ENCODE measurements at regions not wholly inside any gene's neighbourhood (a gene's known extent, or its start where the extent isn't known, plus 50 kb on each side); places are given as distances from the start of the nearest gene placed in this dataset.

DNA sequence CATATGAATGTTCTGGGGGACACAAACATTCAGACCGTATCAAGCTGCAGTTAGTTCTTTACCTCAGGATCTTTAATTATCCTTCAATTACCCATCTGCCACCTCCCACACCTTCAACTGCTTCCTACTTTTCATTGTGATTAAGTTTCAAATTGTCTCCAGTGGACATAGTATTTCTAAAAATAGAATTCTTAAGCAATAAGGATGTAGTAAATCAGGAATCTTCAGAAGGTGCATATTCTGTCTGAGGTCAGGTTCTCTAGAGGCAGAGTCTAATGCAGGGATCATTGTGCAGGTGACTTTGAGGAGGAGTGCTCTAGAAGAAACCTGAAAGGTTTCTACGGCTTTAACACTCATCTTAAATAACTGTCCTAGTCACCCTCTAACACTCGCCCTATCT is 102.6 kb upstream of the PPP2R5A start:
- H3K36me3 Mint-ChIP-seq, result no peaks in the 10 kb centered on the region
- DNase-seq (ENCODE audit: low spot score in 2 of 2), result no peak
- H3K9me3 Mint-ChIP-seq, result peaks cover 0 to 3% of the 10 kb centered on the region in 2 donors
- no peak overlapping the region for H3K27ac Mint-ChIP-seq
- no peak for ATAC-seq

GRCh38 chr1:212186427-212187207 is 98.6 kb upstream of the PPP2R5A start:
- Mint-ChIP-seq H3K27ac (peak overlapping the region; percentile 37 to 74), H3K9me3 (peaks cover 0 to 3% of the 10 kb centered on the region in 2 donors), H3K36me3 (no peaks in the 10 kb centered on the region)
- DNase-seq (ENCODE audit: low spot score in 2 of 2) (no peak), ATAC-seq (peak; percentile 57 to 74)

- Mint-ChIP-seq H3K27ac (no peak overlapping the region), H3K9me3 (peaks cover 0 to 3% of the 10 kb centered on the region in 2 donors), H3K36me3 (no peaks in the 10 kb centered on the region)
- DNase-seq (ENCODE audit: low spot score in 2 of 2) (peak in 1 of 2 donors; percentile 7), ATAC-seq (peak; percentile 92)
Observed at GRCh38 chr1:212188599-212189351, 96.4 kb upstream of the PPP2R5A start.

DNA sequence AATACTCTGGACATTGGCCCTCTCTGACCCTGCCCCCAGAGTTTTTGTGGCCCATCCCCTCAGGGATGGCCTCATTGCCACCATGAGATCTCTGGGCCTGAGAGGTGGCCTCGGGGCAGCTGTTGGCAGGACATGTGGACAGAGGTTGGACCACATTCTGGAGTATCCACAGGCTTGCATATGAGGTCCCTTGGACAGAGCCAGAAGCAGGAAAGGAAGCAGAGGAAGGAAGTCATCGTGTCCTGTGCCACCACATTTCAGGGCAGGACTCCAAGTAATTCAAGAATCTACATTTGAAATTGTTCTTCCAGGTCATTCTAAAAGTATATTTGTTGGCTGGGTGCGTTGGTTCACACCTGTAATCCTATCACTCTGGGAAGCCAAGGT is 95.9 kb upstream of the PPP2R5A start:
- peaks cover 0 to 1% of the 10 kb centered on the region in 2 donors for H3K36me3 Mint-ChIP-seq
- no peak overlapping the region for H3K27ac Mint-ChIP-seq
- ATAC-seq (no peak), DNase-seq (ENCODE audit: low spot score in 2 of 2) (no peak)
- H3K9me3 Mint-ChIP-seq, result peaks cover 0 to 3% of the 10 kb centered on the region in 2 donors

DNA sequence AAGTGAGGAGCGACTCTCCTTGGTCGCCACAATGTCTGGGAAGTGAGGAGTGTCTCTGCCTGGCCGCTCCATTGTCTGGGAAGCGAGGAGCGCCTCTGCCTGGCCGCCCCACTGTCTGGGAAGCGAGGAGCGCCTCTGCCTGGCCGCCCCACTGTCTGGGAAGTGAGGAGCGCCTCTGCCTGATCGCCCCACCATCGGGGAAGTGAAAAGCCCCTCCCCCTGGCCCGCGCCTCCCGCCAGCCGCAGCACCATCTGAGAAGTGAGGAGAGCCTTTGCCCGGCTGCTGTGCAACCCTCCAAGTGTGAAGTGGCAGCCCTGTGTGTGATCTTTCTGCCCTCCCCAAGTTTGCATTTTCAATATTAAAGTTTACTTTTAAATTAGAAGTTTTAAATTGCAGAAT is 95.0 kb upstream of the PPP2R5A start:
- ATAC-seq, result no peak

DNA sequence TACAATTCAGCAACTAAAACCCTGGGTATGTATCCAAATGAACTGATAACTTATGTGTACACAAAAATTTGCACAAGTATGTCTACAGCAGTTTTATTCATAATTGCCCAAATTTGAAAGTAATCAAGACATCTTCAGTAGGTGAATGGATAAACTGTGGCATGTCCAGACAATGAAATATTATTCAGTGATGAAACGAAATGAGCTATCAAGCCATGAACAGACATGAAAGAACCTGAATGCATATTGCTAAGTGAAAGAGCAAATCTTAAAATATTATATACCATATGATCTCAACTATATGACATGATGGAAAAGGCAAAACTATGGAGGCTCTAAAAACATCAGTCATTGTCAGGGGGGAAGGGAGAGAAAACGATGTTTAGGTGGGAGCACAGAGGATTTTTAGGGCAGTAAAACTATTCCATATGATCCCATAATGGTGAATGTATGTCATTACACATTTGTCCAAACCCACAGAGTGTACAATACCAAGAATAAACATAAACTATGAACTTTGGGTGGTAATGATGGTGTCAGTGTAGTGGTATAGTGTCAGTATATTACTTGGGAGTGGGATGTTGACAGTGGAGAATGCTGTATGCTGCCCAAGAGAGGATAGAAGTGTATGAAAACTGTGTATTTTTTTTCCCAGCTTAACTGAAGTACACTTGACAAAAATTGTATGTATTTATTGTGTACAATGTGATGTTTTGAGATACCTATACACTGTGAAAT is 92.8 kb upstream of the PPP2R5A start:
- peaks cover 0 to 6% of the 10 kb centered on the region in 2 donors for H3K9me3 Mint-ChIP-seq
- no peak for DNase-seq (ENCODE audit: low spot score in 2 of 2)
- H3K36me3 Mint-ChIP-seq, result peaks cover 0 to 7% of the 10 kb centered on the region in 2 donors
- H3K27ac Mint-ChIP-seq, result no peak overlapping the region
- no peak for ATAC-seq

More for the DNA sequence above, 95.0 kb upstream of the PPP2R5A start:
- Mint-ChIP-seq H3K36me3 (peaks cover 0 to 7% of the 10 kb centered on the region in 2 donors), H3K9me3 (peaks cover 3 to 6% of the 10 kb centered on the region in 2 donors), H3K27ac (no peak overlapping the region)
- DNase-seq (ENCODE audit: low spot score in 2 of 2), result no peak

DNA sequence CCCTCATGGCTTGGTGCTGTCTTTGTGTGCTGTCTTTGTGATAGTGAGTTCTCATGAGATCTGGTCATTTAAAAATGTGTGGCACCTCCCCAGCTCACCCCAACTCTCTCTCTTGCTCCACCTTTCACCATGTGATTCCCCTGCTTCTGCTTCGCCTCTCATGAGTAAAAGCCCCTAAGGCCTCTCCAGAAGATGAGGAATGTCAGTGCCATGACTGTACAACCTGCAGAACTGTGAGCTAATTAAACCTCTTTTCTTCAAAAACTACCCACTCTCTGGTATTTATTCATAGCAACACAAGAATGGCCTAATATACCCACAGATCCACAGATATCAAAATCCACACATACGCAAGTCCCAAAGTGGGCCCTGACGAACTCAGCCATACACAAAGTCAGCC is 88.9 kb upstream of the PPP2R5A start:
- Mint-ChIP-seq H3K9me3 (peaks cover 0 to 6% of the 10 kb centered on the region in 2 donors), H3K27ac (no peak overlapping the region), H3K36me3 (peaks cover 0 to 11% of the 10 kb centered on the region in 2 donors)
- no peak for ATAC-seq
- DNase-seq (ENCODE audit: low spot score in 2 of 2), result no peak

DNA sequence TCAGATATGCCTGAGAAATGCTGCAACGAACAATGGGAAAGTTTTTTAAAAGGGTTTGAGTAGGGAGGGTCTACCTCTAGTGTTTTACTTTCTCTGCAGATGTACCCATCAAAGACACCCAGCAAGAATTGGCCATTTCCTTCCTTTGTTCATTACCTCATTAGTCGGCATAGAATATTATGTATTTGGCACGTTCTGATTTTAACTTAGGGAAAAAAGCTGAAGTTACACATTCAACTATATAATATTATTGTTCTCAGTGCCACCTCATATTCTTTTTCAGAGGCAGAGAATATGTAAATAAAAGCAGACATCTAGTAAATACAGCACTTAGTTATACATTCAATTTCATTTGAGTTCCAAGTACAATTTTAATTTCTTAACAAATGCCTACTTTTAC is 83.7 kb upstream of the PPP2R5A start:
- ATAC-seq (no peak), DNase-seq (ENCODE audit: low spot score in 2 of 2) (no peak)
- Mint-ChIP-seq H3K9me3 (no peaks in the 10 kb centered on the region), H3K27ac (no peak overlapping the region), H3K36me3 (peaks cover 0 to 5% of the 10 kb centered on the region in 2 donors)

DNA sequence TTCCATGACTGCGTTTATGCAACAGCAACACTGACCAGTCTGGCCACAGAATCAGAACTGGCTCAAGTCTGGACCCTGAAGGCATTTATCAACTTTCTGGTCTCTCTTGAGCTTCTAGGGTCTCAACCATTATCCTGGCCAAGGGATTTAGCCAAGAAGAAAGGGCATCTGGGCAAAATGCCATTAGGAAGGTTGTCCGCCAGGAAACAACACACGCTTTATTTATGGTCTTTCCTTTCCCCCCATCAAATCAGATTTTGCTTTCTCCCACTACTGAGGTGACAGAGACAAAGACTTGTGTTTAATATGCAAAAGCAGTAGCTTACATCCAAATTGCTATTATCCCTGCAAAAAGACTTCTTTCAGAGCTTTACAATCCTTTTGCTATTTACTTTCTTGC is 81.6 kb upstream of the PPP2R5A start:
- no peak for ATAC-seq
- no peak for DNase-seq (ENCODE audit: low spot score in 2 of 2)
- Mint-ChIP-seq H3K9me3 (no peaks in the 10 kb centered on the region), H3K27ac (no peak overlapping the region), H3K36me3 (peaks cover 0 to 5% of the 10 kb centered on the region in 2 donors)

DNA sequence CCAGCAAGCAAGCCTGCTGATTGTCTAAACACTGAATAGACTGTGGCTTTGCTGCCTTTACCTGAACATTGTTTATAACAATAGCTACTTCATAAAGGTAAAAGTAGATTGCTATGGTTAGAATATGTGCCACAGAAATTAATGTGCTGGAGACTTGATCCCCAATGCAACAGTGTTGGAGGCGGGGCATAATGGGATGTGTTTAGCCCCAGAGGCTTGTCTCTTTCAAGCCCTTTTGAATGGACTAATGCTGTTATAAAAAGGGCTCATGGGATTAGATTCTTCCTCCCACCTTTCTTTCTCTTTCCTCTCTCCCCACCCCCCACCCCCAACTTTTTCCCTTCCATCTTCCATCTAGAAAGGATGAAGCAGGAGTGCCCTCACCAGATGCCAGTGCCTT is 80.2 kb upstream of the PPP2R5A start:
- ATAC-seq (no peak), DNase-seq (ENCODE audit: low spot score in 2 of 2) (no peak)
- Mint-ChIP-seq H3K9me3 (no peaks in the 10 kb centered on the region), H3K27ac (no peak overlapping the region), H3K36me3 (peaks cover 0 to 5% of the 10 kb centered on the region in 2 donors)

- ATAC-seq (no peak), DNase-seq (ENCODE audit: low spot score in 2 of 2) (no peak)
- H3K27ac Mint-ChIP-seq, result no peak overlapping the region
- H3K36me3 Mint-ChIP-seq, result peaks cover 0 to 2% of the 10 kb centered on the region in 2 donors
- no peaks in the 10 kb centered on the region for H3K9me3 Mint-ChIP-seq
Observed at GRCh38 chr1:212205843-212206242, 79.4 kb upstream of the PPP2R5A start.

DNA sequence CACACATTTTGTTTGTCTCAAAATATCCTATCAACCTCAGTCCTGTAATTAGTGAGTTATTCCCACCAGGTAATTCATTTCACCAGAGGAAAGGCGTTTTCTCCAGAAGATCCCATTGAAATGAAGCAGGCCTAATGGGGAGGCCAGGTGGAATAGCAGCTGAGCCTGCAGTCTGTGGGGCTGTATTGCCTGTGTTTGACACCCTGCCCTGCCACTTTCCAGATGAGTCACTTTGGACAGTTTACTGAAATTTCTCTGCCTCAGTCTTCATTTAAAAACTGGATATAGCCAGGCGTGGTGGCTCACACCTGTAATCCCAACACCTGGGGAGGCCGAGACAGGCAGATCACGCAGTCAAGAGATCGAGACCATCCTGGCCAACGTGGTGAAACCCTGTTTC is 78.1 kb upstream of the PPP2R5A start:
- no peak for ATAC-seq
- no peak for DNase-seq (ENCODE audit: low spot score in 2 of 2)
- no peaks in the 10 kb centered on the region for H3K36me3 Mint-ChIP-seq
- no peak overlapping the region for H3K27ac Mint-ChIP-seq
- no peaks in the 10 kb centered on the region for H3K9me3 Mint-ChIP-seq

DNA sequence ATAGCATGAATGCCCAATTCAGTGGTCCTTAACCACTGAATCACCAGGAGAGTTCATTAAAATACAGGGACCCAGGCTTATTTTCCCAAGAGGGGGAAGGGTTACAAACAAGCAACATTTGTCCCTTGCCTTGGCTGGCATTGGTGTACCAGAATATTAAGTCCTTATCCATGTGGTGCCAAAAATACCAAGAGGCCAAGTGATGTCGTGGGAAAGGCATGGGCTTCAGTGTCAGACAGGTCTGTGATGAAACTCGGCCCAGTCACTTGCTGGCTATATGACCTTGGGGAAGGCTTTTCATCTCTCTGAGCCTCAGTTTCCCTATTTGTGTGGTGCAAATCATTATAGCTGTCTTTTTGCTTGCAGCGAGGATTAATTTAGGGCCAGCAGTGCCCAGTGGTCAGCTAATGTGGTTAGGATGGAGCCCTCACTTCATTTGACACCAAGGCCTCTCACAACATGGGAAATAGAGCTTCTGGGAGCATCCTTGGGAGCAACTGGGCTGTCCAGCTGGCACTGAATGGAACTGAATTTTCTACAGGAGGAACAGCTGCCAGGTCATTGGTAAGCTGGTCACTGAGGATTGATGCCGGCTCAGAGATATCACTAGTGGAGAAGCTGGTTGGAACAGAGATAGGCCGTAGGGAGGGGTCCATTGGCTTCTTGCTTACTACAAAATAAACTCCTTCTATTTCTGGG is 77.2 kb upstream of the PPP2R5A start:
- DNase-seq (ENCODE audit: low spot score in 2 of 2) (no peak), ATAC-seq (no peak)
- no peak overlapping the region for H3K27ac Mint-ChIP-seq
- H3K9me3 Mint-ChIP-seq, result no peaks in the 10 kb centered on the region
- no peaks in the 10 kb centered on the region for H3K36me3 Mint-ChIP-seq

DNA sequence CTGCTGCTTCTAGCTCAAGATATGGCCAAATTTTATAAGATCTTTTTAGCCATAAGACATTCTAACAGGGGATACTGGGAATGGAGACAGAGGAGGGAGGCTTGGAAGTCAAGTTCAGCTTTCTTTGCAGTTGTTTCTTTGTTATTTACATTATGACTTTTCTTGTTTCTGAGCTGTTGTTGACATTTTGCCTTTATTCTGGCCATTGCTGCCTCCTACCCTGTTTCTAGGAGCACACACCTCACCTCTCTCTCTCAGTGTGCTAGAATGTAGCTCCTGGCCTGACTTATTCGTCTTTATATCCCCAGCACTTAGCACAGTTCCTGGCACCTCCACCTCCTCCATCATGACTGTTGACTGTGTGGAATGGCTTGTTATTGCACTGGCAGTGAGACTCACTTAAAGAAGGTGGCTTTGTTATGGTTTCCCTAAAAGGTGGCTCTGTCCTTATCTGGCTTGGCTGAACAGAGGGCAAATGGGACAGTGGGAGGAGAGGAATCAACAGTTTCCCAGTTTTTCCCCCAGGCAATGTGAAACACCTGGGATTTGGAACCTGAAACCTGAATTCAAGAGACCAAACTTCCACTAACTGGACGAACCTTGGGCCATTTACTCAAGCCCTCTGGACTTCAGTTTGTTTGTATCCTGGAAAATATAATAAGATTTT is 76.1 kb upstream of the PPP2R5A start:
- H3K27ac Mint-ChIP-seq, result peak overlapping the region in 1 of 2 donors; percentile 82
- H3K9me3 Mint-ChIP-seq, result no peaks in the 10 kb centered on the region
- H3K36me3 Mint-ChIP-seq, result no peaks in the 10 kb centered on the region
- no peak for ATAC-seq
- no peak for DNase-seq (ENCODE audit: low spot score in 2 of 2)

DNA sequence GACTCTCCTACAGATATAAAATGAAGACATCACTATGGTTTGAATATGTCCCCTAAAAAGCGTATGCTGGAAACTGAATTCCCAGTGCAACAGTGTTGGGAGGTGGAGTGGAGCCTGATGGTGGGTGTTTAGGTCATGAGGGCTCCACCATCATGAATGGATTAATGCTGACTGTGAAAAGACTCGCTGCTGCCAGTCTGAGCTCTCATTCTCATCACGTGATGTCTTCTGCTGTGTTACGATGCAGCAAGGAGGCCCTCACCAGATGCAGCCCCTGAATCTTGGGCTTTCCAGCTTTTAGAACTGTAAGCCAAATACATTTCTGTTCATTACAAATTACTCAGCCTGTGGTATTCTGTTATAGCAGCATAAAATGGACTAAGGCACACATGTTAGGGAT is 73.8 kb upstream of the PPP2R5A start:
- H3K27ac Mint-ChIP-seq, result no peak overlapping the region

DNA sequence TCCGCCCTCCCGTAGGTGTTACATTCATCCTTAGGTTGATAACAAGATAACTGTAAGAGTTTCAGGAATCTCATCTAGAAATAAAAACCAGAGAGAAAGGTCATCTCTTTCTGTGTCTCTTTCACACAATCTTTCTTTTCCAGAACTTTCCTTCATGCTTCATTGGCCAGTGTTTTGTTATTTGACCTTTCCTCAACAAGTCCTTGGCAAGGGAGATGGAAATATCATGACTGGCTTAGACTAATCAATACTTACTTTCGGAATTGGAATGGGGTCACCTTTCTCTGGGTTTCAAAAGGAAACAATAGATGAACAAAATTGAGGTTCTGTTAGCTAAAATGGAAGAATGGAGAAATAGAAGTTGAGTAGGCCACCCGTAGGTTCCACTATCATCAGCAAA is 72.9 kb upstream of the PPP2R5A start:
- Mint-ChIP-seq H3K36me3 (no peaks in the 10 kb centered on the region), H3K9me3 (no peaks in the 10 kb centered on the region), H3K27ac (no peak overlapping the region)
- DNase-seq (ENCODE audit: low spot score in 2 of 2) (no peak), ATAC-seq (no peak)

More for the DNA sequence above, 73.8 kb upstream of the PPP2R5A start:
- no peaks in the 10 kb centered on the region for H3K9me3 Mint-ChIP-seq
- no peak for DNase-seq (ENCODE audit: low spot score in 2 of 2)
- H3K36me3 Mint-ChIP-seq, result no peaks in the 10 kb centered on the region
- ATAC-seq, result no peak
